ENCODE measurements at regions not wholly inside any gene's neighbourhood (a gene's known extent, or its start where the extent isn't known, plus 50 kb on each side); places are given as distances from the start of the nearest gene placed in this dataset.
A peak's percentile ranks its signal among the peaks of the same experiment; 100 is the strongest.

DNA sequence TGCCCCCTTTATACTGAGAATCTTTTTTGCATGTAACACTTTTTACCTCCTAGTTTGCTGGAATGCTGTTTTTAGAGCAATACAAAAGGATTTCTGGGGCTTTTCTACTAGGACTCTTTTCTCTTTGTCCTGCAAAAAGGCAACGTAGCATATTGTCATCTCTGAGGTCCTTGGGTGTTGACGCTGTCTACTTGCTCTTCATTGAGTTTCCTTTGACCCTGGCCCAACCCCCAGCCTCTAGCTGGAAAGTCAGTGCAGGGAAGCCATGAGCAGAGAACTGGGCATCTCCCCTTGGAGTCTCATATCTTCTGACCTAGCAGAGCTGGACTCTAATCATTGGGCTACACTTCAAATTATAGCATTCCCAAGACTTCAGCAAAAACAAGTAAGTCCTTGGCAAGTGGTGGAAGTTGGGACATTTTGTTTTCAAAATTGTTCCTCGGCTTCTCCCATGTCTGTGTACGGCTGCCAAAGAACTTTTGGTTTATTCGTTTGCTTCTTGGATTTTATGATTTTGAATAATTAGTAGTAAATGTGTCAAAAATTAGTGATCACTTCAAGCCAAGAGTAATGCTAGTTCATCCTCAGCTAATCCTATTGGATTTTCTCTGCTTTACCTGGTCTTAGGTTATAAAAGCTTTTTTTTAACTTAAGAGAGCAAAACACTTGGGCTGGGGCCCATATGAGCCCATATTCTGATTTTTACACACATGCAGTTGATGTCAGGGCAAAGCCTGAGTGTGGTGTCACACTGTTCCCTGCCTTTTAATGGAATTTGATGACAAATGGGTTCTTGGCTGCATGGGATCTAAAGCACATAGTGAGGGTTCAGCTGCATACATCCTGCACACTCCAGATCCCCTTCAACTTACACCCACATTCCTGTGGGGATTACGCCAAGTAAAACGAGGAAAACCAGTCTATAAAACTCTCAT is 419.5 kb upstream of the C2CD4B start:
- no peaks in the 10 kb centered on the region for H3K79me2 ChIP-seq (ENCODE audit: control insufficient read depth, insufficient read depth, low read length, unreplicated experiment)
- no peak overlapping the region for H3K4me3 ChIP-seq (ENCODE audit: low read depth, low read length)
- no peaks in the 10 kb centered on the region for H3K36me3 ChIP-seq (ENCODE audit: insufficient read depth, low read length)
- no peak overlapping the region for H2AFZ ChIP-seq (ENCODE audit: low read length, unreplicated experiment)
- H3K27me3 ChIP-seq (ENCODE audit: insufficient read depth, low read length) = no peaks in the 10 kb centered on the region
- peaks cover 8% of the 10 kb centered on the region for H3K4me1 ChIP-seq (ENCODE audit: control insufficient read depth, insufficient read depth, low read length, unreplicated experiment)
- H3K27ac ChIP-seq (ENCODE audit: low read depth, low read length) = no peak overlapping the region

DNA sequence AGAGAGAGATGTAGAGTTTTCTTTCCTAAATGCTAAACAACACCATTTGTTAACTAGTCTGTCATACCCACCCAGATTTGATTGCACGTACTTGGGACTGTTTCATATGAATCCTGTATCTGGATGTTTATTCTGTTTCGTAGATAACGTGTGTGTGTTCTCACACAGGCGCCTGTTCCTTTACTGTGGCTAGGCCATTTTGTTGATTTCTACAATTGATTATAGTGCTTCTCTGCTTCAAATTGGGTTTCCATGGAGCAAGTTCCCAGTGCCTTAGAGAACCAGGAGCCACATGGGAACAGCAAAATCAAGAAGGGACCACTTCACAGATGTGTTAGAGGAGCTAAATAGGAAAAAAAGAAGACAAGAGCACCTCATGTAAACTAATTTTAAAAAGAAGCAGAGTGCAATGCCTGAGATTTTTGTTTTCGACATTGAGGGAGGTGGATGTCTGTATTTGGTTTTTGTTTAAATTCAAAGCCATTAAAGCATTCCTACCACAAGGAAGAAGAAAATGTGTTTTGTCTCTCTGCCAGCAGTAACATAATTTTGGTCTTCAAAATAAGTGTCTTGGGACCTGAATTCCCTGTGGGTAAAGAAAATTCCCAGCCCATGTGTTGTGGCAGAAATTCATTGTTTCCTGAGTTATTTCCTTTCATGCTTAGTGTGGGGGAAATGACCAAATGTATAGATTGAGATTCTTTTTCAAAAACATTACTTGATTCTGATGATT is 424.0 kb upstream of the C2CD4B start:
- Histone ChIP-seq H2AFZ (ENCODE audit: low read length, unreplicated experiment) (no peak overlapping the region), H3K27me3 (ENCODE audit: insufficient read depth, low read length) (no peaks in the 10 kb centered on the region), H3K4me1 (ENCODE audit: control insufficient read depth, insufficient read depth, low read length, unreplicated experiment) (peaks cover 22% of the 10 kb centered on the region), H3K79me2 (ENCODE audit: control insufficient read depth, insufficient read depth, low read length, unreplicated experiment) (no peaks in the 10 kb centered on the region), H3K27ac (ENCODE audit: low read depth, low read length) (no peak overlapping the region), H3K36me3 (ENCODE audit: insufficient read depth, low read length) (no peaks in the 10 kb centered on the region), H3K4me3 (ENCODE audit: low read depth, low read length) (no peak overlapping the region)

DNA sequence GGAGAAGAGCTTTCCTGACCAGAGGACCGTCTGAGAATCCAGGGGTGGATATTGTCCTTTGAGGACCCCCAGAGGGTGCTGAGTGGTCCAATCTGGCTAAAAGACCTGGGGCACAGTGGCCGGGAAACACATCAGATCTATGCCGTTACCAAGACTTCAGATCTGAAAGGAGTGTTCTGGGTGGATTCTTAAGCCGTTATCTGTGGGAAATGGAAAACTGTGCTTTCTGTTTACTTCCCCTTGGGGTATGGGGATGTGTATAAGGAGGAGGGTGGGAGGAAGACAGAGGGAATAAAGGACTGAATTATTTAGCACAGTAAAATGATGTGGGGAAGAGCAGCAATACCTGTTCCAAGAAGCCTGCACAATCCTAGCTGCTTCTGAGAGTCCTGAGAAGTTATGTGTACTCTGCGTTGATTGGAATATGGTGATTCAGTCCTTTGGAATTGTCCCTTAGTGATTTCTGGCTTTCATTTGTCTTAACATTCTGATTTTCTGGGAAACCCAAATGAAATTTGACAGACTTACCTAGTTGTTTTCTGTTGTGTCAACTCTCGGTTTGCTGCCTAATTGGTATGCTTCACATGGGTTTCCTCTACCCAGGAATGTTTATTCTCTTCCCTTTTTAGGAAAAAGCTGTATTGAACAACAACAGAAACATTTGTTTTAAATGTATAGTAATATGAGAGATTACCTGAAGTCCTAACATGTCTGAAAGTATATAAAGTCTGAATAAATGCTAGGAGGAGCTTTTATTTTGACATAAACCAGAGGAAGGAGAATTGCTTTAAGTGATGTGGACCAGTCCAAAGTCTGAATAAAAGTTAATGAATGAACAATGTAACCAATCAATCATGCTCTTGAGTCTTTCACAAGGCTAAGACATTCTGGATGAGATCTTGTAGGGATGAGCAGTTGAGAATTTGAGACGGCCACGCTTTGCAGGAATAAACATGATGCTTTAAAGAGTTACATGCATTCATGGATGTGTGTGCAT is 427.1 kb upstream of the C2CD4B start:
- H3K4me3 ChIP-seq (ENCODE audit: low read depth, low read length) = no peak overlapping the region
- no peaks in the 10 kb centered on the region for H3K36me3 ChIP-seq (ENCODE audit: insufficient read depth, low read length)
- no peaks in the 10 kb centered on the region for H3K79me2 ChIP-seq (ENCODE audit: control insufficient read depth, insufficient read depth, low read length, unreplicated experiment)
- H2AFZ ChIP-seq (ENCODE audit: low read length, unreplicated experiment) = no peak overlapping the region
- no peaks in the 10 kb centered on the region for H3K27me3 ChIP-seq (ENCODE audit: insufficient read depth, low read length)
- H3K27ac ChIP-seq (ENCODE audit: low read depth, low read length) = peak overlapping the region; percentile 13; the same call in 1 of the 2 replicates
- peaks cover 22% of the 10 kb centered on the region for H3K4me1 ChIP-seq (ENCODE audit: control insufficient read depth, insufficient read depth, low read length, unreplicated experiment)

DNA sequence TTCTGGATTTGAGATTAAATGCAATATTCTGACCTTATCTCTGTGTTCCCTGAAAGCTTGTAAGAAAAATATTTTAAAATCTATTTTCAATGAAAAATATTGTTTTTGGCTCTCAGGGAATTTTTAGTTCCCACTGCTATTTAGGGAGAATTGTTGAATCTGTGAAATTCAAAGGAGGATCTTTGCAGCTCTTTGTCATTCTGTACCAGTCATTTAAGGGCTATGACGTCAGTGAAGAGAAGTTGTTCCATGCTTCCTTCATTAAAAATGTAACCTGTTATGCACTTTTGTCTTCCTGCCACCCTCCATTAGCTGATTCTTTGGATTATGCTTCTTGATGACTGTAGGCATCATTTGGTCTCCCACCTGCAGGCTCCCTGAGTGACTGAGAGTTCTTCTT is 427.8 kb upstream of the C2CD4B start:
- no peak overlapping the region for H3K4me3 ChIP-seq (ENCODE audit: low read depth, low read length)
- no peaks in the 10 kb centered on the region for H3K79me2 ChIP-seq (ENCODE audit: control insufficient read depth, insufficient read depth, low read length, unreplicated experiment)
- H3K4me1 ChIP-seq (ENCODE audit: control insufficient read depth, insufficient read depth, low read length, unreplicated experiment) = peaks cover 22% of the 10 kb centered on the region
- no peaks in the 10 kb centered on the region for H3K27me3 ChIP-seq (ENCODE audit: insufficient read depth, low read length)
- H3K36me3 ChIP-seq (ENCODE audit: insufficient read depth, low read length) = no peaks in the 10 kb centered on the region
- H2AFZ ChIP-seq (ENCODE audit: low read length, unreplicated experiment) = no peak overlapping the region
- no peak overlapping the region for H3K27ac ChIP-seq (ENCODE audit: low read depth, low read length)

DNA sequence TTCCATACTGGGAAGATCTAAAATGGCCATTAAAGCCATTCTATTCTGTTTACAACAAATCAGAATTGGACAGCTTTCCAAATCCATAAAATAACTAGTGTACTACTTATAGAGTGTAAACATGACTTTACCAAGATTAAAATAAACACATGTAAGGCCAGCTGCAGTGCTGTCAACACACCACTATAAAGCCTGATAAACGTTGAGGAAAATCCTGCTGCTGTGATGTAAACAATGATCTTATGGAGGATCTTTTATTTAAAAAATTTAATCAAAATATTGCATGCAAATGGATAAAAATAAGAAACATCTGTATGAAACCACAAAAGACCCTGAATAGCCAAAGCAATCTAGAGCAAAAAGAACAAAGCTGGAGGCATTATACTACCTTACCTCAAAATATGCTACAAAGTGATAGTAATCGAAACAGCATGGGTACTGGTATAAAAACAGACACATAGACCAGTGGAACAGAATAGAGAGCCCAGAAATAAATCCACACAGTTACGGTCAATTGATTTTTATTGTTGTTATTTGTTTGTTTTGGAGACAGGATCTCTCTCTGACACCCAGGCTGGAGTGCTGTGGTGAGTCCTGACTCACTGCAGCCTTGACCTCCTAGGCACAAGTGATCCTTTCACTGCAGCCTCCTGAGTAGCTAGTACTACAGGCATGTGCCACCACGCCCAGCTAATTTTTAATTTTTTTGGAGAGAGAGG is 428.8 kb upstream of the C2CD4B start:
- H3K27me3 ChIP-seq (ENCODE audit: insufficient read depth, low read length) = no peaks in the 10 kb centered on the region
- H3K36me3 ChIP-seq (ENCODE audit: insufficient read depth, low read length) = no peaks in the 10 kb centered on the region
- H2AFZ ChIP-seq (ENCODE audit: low read length, unreplicated experiment) = no peak overlapping the region
- H3K4me1 ChIP-seq (ENCODE audit: control insufficient read depth, insufficient read depth, low read length, unreplicated experiment) = peaks cover 22% of the 10 kb centered on the region
- no peaks in the 10 kb centered on the region for H3K79me2 ChIP-seq (ENCODE audit: control insufficient read depth, insufficient read depth, low read length, unreplicated experiment)
- H3K27ac ChIP-seq (ENCODE audit: low read depth, low read length) = no peak overlapping the region
- no peak overlapping the region for H3K4me3 ChIP-seq (ENCODE audit: low read depth, low read length)

DNA sequence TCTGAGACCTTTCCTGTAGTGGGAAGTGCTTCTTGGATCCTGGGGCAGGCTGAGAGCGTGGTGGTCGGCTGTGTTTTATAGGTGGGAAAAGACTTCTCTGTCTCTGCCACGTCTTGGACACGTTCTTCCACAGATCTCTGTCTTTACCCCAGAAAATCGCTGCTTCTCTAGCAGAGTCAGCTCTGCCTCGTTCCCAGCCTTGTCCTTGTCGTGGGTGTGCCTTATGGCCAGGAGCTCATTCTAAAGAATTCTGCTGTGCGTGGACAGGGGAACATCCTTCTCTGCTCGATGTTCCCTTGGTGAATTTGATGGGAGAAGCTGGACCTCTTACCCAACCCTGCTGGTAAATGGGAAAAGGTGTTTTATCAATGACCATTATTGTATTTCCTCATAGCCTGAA is 433.1 kb upstream of the C2CD4B start:
- Histone ChIP-seq H2AFZ (ENCODE audit: low read length, unreplicated experiment) (no peak overlapping the region), H3K27me3 (ENCODE audit: insufficient read depth, low read length) (no peaks in the 10 kb centered on the region), H3K79me2 (ENCODE audit: control insufficient read depth, insufficient read depth, low read length, unreplicated experiment) (no peaks in the 10 kb centered on the region), H3K4me3 (ENCODE audit: low read depth, low read length) (no peak overlapping the region), H3K36me3 (ENCODE audit: insufficient read depth, low read length) (no peaks in the 10 kb centered on the region), H3K27ac (ENCODE audit: low read depth, low read length) (no peak overlapping the region), H3K4me1 (ENCODE audit: control insufficient read depth, insufficient read depth, low read length, unreplicated experiment) (peaks cover 26% of the 10 kb centered on the region)

DNA sequence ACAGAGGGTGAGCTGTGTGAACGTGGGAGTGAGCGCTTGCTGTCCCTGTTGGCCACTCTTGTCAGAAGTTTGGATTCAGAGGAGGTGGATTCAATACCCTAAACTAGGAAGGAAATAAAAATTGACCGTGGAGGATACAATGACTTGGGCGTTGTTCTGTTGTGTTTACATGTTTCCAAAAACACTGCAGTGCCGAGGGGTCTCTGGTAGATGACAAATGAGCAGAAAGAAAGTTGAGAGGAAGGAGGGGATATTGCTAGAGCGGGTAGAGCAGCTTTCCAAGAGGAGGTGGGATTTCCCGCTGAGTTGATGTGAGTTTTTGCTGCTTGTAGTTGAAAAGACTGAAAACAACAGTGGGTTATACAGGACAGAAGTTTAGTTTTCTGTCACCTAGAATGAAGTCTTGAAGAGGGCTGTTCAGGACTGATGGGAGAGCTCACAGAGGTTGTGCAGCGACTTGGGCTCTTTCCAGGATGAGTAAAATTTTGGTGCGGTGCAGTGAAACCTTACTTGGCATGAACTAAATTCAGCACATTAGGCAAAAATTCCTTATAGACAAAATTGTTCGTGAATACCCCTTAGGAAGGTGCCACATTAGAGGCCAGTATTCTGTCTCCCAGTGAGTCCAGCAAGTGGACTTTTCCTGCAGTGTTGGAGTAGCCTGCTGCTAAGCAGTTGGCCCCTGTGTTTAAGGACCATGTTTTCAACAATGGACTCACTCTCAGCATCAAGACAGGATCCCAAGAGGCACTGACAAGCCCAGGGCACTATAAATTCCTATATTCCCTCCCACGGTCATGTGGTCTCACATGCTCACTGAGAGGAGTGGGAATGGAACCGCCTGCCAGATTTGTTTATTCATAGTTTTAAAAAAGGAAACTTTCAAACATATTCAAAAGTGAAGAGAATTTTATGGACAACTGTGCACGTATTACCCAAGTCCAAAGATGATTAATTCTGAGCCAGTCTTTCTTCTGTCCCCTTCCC is 435.0 kb upstream of the C2CD4B start:
- Histone ChIP-seq H3K79me2 (ENCODE audit: control insufficient read depth, insufficient read depth, low read length, unreplicated experiment) (no peaks in the 10 kb centered on the region), H3K27ac (ENCODE audit: low read depth, low read length) (no peak overlapping the region), H2AFZ (ENCODE audit: low read length, unreplicated experiment) (no peak overlapping the region), H3K4me1 (ENCODE audit: control insufficient read depth, insufficient read depth, low read length, unreplicated experiment) (peaks cover 44% of the 10 kb centered on the region), H3K4me3 (ENCODE audit: low read depth, low read length) (no peak overlapping the region), H3K36me3 (ENCODE audit: insufficient read depth, low read length) (no peaks in the 10 kb centered on the region), H3K27me3 (ENCODE audit: insufficient read depth, low read length) (no peaks in the 10 kb centered on the region)

DNA sequence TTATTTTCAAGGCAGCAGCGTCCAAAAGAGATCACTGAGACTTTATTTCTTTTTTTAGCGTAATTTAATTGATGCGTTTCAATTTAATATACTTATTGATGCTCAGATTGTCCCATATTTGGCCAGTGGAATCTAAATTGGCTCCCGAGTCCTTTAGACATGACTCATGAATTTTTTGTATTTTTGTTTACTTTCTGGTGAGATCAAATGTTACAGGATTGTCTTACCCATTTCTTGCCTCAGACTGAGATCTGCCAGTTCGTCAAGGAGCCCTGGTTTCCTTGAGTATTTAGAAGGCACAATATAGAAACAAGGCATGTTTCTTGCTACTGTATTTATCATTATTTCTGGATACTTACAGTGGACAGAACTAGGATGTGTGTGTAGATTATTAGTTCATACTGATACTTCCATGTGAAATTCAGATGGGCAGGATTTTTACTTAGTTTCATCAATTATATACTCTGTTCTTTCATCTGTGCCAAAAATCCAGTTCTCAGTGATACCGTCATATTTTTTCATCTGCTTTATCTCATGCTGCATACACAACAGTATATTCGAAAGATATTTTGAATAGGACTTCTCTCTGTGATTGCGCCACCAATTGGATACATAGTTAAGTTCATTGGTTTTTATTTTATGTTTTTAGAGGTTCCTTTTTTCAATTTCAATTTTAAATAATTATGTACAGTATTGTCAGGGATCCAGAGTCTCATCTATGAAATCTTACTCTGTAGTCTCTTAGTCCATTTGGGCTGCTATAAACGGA is 436.9 kb upstream of the C2CD4B start:
- H3K27me3 ChIP-seq (ENCODE audit: insufficient read depth, low read length) = no peaks in the 10 kb centered on the region
- peak overlapping the region; percentile 15 for H2AFZ ChIP-seq (ENCODE audit: low read length, unreplicated experiment)
- 0 out of 2 replicates have a peak overlapping the region, but pooled peaks have one; percentile 9 for H3K4me3 ChIP-seq (ENCODE audit: low read depth, low read length)
- peak overlapping the region; percentile 54 for H3K27ac ChIP-seq (ENCODE audit: low read depth, low read length)
- H3K4me1 ChIP-seq (ENCODE audit: control insufficient read depth, insufficient read depth, low read length, unreplicated experiment) = peaks cover 56% of the 10 kb centered on the region
- peaks cover 4% of the 10 kb centered on the region; the same call in 1 of the 2 replicates for H3K36me3 ChIP-seq (ENCODE audit: insufficient read depth, low read length)
- H3K79me2 ChIP-seq (ENCODE audit: control insufficient read depth, insufficient read depth, low read length, unreplicated experiment) = no peaks in the 10 kb centered on the region
